GM10266 (cell line): ENCODE measurements at regions not wholly inside any gene's neighbourhood (a gene's known extent, or its start where the extent isn't known, plus 50 kb on each side); places are given as distances from the start of the nearest gene placed in this dataset.

Experiments used
- DNase-seq: peaks from one replicate; pipeline ENCODE4 v3.0.0; 2012; ENCODE audit errors: extremely low spot score
- TF ChIP-seq, protein P1 (sequence below): IDR thresholded peaks from 2 replicates; pipeline ENCODE4 v1.5.1; 2012; ENCODE audit warnings: mild to moderate bottlenecking, low read depth; ENCODE audit not compliant: control insufficient read depth, insufficient read depth; ENCODE audit errors: missing control alignments

DNA sequence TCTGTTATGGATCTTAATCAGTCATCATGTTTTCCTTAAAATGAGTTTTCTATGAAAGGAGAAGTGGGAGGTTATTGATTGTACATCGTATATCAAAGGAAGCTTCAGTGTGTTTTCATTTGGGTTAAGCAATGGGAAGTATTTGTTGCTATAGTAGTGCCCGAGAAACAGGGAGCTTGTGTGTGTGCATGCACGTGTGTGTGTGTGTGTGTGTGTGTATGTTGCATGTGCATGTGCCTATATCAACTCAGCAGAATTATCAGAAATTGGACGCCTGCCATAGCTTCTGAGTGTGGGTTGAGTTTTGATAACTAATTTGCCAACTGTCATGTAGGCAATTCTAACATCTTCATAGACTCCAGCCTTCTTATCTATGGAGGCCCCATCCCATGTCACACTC is 246.1 kb upstream of the CRY1 start:
- TF ChIP-seq, protein P1, sequence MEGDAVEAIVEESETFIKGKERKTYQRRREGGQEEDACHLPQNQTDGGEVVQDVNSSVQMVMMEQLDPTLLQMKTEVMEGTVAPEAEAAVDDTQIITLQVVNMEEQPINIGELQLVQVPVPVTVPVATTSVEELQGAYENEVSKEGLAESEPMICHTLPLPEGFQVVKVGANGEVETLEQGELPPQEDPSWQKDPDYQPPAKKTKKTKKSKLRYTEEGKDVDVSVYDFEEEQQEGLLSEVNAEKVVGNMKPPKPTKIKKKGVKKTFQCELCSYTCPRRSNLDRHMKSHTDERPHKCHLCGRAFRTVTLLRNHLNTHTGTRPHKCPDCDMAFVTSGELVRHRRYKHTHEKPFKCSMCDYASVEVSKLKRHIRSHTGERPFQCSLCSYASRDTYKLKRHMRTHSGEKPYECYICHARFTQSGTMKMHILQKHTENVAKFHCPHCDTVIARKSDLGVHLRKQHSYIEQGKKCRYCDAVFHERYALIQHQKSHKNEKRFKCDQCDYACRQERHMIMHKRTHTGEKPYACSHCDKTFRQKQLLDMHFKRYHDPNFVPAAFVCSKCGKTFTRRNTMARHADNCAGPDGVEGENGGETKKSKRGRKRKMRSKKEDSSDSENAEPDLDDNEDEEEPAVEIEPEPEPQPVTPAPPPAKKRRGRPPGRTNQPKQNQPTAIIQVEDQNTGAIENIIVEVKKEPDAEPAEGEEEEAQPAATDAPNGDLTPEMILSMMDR = no peak
- DNase-seq = no peak

DNA sequence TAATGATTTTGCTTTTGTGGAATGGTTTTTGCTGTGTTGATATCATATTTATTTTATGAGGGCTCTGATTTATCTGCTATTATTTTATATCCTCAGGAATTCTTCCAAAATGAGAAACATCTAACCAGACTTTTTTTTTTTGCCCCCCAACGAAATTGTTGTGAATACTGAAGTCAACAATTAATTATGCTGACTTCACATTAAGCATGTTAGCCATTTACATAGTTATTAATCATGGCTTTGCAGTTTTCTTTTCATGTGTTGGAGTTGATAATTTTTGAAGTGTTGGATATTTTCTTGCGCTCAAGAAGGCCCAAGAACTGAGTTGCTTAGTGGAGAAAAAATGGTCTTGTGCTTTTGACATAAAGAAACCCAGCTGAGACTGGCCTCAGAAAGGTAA is 246.6 kb upstream of the CRY1 start:
- TF ChIP-seq, protein P1 = no peak

DNA sequence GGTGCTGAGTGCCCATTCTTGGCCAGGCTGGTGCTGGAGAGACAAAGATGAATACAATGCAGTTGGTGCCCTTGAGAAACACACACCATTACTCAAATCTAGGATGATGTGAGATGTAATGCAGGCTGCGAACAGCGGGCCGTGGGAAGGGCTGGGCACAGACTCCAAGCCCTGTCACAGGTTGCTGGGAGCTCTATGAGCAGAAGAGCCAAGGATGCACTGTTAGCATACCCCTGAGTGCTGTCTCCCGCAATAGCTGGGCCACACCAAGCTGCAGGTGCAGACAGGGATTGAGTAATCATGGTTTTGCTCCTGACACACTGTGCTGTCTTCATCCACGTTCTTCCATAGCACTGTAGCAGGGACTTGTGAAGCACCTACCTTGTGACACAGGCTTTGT is 247.5 kb upstream of the CRY1 start:
- TF ChIP-seq, protein P1 = no peak
- DNase-seq = no peak

More for the DNA sequence above, 246.6 kb upstream of the CRY1 start:
- DNase-seq = no peak

DNA sequence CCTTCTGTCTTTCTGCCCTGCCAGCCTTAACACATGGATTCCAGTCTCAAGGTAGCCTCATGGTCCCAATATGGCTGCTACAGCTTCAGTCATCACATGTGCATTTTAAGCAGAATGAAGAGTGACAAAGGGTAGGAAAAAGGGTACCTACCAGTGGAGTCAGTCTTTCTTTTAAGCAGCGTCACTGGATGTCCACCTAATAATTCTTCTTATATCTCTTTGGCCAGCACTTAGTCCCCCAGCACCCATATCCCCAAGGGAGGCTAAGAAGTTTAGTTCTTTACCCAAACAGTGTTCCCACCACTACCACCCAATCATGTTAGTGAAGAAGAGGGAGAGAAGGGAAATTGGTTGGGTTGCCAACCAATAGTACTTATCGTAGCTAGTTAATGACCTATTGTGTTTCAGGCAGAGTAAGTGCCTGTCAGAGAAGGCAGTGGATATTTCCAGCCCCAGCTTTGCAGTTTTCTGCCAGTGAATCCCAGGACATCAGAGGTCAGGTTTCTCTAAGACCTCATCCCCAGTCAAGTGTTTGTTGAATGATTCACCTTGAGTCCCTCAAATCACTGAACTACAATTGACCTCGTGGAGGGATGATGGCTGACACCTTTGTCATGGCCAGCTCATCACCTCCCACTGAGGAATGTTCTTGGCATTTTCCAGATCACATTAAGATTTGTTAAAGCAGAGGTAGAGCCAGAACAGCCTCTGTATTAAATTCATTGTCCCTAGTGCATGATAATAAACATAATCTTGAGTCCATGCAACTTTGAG is 250.9 kb upstream of the CRY1 start:
- no peak for DNase-seq
- TF ChIP-seq, protein P1 = no peak

DNA sequence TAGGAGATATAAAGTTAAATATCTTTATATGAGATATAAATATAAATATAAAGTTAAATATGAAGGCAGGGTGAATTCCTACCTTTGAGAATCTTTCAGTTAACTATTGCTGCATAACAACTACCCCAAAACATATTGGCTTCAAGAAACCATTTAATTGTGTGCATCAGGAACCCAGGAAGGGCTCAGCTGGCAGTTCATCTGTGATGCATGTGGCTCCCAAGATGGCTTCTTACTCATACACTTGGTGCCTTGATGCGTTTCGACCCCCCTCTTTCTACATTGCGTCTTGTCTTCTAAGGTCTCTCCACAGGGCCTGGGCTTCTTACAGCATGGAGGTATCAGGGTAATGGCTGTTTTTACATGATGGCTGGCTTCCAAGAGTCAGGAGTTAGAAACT is 253.9 kb upstream of the CRY1 start:
- TF ChIP-seq, protein P1 = no peak
- DNase-seq = no peak

DNA sequence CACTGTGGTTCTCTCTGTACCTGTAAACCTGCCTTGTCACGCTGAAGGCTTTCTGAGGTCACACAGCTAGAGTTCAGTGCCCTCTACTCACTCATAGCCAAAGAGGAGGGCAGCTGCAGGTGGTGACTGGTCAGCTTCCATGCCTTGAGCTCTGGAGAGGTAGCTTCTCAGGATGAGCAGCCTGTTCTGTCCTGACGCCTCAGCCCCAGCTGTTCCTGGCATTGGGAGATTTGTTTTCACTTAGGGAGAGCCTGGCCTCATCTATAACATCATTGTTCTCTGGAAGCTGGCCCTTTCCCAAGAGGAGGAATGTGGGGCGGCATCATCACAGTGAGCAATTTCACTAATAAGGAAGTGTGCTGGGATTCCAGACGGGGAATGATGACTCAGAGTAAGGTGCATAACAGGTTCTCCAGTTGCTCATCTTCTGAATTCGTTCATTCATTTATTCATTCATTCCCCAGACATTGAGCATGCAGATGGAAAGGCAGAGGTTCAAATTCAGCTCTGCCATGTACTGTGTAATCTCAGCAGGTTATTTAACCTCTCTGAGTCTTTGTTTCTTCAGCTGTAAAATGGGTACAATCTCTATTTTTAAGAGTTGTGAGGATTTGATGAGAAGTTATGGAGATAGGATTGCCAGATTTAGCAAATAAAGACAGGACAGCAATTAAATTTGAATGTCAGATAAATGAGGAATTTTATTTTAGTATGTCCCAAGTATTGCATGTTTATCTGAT is 255.8 kb upstream of the CRY1 start:
- no peak for DNase-seq
- TF ChIP-seq, protein P1 = no peak

DNA sequence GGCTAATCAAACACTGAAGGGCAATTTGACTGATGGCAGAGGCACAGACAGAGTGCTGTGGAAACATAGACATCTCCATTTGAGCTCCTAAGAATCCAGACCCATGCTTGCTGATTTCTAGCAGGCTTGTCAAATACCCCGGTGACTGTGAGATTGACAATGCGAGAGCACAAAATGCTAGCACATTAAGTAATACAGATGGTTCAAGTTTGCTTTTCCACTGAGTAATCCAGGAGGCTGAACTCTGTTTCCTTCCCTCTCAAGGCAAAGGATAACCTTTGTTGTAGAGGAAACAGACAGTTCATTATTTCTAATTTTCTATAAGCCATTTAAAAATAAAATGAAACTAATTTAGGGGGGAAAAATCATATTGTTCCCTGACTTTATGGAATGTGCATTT is 256.5 kb upstream of the CRY1 start:
- no peak for DNase-seq
- TF ChIP-seq, protein P1 = no peak
